HEK293T (cell line): ENCODE measurements at regions not wholly inside any gene's neighbourhood (a gene's known extent, or its start where the extent isn't known, plus 50 kb on each side); places are given as distances from the start of the nearest gene placed in this dataset.

Experiments used
- ARNT ChIP-seq: fragments of 450-650 bp; IDR thresholded peaks from 2 replicates; pipeline ENCODE4 v1.6.1; 2017; ENCODE audit warnings: mild to moderate bottlenecking
- BHLHE40 ChIP-seq: fragments of 450-650 bp; IDR thresholded peaks from 2 replicates; pipeline ENCODE4 v1.6.1; 2016; ENCODE audit warnings: mild to moderate bottlenecking, moderate library complexity, borderline replicate concordance
- FOXA1 ChIP-seq: fragments of 450-650 bp; IDR thresholded peaks from 2 replicates; pipeline ENCODE4 v1.6.1; 2016; ENCODE audit warnings: mild to moderate bottlenecking
- FOXK2 ChIP-seq: fragments of 450-650 bp; IDR thresholded peaks from 2 replicates; pipeline ENCODE4 v1.6.1; 2016; ENCODE audit warnings: mild to moderate bottlenecking
- FOXM1 ChIP-seq: fragments of 450-650 bp; IDR thresholded peaks from 2 replicates; pipeline ENCODE4 v1.6.1; 2017; ENCODE audit warnings: mild to moderate bottlenecking, borderline replicate concordance
- HDGF ChIP-seq: fragments of 450-650 bp; IDR thresholded peaks from 2 replicates; pipeline ENCODE4 v1.6.1; 2017; ENCODE audit warnings: antibody characterized with exemption, borderline replicate concordance
- ZNF384 ChIP-seq: fragments of 450-650 bp; IDR thresholded peaks from 2 replicates; pipeline ENCODE4 v1.6.1; 2016

GRCh38 chr4:1471443-1472147 is 65.4 kb upstream of the NKX1-1 start:
- TF ChIP-seq FOXK2 (no peak), FOXM1 (no peak), ZNF384 (no peak), ARNT (no peak), BHLHE40 (no peak), HDGF (no peak), FOXA1 (no peak)
